ENCODE measurements at regions not wholly inside any gene's neighbourhood (a gene's known extent, or its start where the extent isn't known, plus 50 kb on each side); places are given as distances from the start of the nearest gene placed in this dataset.
"Not testable (repeated sequence)": the region's sequence is repeated elsewhere in the genome, so short reads cannot be mapped to it uniquely, and the experiment has no call there.

DNA sequence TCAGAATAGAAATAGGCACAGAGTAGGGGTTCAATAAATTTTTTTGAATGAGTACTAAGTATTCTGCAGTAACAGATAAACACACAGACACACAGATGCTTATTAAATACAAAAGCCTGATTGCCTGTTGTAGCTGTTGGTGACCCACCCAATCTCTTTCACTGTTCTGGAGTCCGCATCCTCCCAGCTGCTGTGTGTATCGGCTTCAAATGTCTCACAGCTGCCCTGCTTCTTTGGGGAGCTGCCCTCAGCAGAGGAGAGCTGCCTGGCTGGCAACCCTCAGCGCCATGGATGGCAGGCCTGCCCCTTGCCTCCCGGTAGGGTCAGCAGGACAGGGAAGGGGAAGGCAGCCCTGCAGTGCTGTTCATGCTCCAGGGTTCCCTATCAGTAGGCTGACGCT, 50.5 kb upstream of the PRNP start:
- no peak for DNase-seq (ENCODE audit: low read depth)

DNA sequence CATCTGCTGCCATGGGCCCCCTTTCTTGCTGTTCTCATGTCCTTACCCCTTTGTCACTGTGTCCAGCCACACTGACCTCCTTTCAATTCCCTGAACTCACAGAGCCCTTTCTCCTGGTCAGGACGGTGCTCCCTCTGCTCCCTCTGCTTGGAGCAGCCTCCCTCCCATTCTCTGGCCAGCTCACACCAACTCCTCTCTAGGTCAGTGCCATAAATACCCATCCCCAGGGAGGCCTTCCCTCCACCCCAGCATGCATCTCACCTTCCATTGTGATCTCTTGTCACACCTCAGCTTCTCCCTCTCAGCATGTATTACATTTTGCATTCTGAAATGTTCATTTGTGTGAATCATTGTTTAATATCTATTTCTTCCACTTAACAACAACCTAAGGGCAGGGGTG, 50.9 kb upstream of the PRNP start:
- DNase-seq (ENCODE audit: low read depth), result no peak

DNA sequence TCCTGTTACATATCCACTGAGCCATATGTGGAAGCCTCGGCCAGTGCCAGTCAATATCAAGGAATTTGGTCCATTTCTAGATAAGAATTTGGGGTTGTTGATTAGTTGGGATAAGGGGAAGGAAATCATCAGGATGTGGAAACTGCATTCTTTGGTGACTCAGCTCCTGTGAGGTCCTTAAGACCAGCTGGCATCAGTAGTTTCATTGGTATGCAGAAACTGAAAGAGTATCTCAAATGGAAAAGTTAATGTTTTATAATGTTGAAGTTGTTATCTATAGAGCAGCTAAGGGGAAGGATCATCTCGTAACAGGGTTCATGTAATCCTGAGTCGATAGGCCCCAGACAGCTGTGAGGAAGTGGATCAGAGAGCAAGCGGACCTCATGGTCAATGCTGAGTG, 52.5 kb upstream of the PRNP start:
- DNase-seq (ENCODE audit: low read depth), result peak; percentile 87

DNA sequence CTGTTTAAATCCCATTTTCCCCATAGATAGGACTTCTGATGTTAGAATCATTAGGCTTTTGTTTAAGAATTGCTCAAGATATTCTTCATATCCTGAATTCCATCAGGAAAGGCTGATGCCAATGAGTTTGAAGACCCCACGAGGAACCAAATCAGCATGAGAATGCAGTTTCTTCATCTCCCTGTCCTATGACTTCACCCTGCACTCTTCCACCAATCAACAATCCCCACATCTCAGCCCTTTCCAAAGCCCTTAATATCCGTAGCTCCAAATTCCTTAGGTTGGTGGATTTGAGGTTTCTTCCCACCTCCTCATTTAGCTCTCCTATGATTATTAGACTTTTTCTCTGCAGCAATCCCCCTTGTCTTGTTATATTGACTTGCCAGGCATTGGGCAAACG, 52.9 kb upstream of the PRNP start:
- DNase-seq (ENCODE audit: low read depth), result no peak

DNA sequence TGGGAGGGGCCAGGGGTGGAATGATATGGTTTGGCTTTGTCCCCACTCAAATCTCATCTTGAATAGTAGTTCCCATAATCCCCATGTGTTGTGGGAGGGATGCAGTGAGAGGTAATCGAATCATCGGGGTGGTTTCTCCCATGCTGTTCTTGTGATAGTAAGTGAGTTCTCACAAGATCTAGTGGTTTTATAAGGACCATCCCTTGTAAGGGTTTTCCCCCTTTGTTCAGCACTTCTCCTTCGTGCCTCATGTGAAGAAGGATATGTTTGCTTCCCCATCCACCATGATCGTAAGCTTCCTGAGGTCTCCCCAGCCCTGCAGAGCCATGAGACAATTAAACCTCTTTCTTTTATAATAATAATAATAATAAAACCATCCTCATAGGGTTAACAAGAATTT, 53.4 kb upstream of the PRNP start:
- DNase-seq (ENCODE audit: low read depth), result no peak

DNA sequence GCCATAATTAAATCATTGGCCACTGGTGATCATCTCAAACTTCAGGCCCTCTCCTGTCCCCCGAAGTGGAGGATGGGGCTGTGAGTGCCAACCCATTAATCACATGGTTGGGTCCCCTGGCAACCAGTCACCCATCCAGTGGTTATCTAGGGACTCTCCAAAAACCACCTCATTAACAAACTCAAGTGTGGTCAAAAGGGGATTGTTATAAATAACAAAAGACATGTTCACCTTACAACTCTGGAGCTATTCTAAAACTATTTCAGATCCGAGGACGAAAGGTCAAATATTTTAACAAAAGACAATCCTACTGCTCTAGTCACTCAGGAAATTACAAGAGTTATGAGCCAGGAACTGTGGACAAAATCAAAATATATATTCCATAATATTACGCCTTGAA, 60.0 kb upstream of the PRNP start:
- DNase-seq (ENCODE audit: low read depth), result no peak

DNA sequence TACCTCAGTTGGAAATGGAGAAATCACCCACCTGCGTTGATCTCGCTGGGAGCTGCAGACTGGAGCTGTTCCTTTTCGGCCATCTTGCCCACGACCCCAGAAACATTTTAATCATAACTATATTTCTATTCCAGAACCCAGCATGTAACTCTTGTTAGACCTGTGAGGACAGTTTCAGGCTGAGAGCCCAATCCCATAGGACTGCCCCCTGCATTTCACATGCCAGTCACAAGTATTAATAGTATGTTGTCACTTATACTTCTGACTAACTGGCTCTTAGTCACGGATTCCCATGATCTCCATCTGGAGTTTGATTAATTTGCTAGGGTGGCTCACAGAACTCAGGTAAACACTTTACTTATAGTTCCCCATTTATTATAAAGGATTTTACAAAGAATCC, 60.6 kb upstream of the PRNP start:
- no peak for DNase-seq (ENCODE audit: low read depth)

DNA sequence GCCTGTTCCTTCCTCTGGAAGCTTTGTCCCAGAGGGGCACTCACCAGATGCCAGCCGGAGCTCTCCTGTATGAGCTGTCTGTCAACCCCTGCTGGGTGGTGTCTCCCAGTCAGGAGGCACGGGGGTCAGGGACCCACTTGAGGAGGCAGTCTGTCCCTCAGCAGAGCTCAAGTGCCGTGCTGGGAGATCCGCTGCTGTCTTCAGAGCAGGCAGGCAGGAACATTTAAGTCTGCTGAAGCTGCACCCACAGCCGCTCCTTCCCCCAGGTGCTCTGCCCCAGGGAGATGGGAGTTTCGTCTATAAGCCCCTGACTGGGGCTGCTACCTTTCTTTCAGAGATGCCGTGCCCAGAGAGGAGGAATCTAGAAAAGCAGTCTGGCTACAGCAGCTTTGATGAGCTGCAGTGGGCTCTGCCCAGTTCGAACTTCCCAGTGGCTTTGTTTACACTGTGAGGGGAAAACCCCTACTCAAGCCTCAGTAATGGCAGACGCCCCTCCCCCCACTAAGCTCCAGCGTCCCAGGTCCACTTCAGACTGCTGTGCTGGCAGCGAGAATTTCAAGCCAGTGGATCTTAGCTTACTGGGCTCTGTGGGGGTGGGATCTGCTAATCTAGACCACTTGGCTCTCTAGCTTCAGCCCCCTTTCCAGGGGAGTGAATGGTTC, 61.5 kb upstream of the PRNP start:
- not testable (repeated sequence) for DNase-seq (ENCODE audit: low read depth)

DNA sequence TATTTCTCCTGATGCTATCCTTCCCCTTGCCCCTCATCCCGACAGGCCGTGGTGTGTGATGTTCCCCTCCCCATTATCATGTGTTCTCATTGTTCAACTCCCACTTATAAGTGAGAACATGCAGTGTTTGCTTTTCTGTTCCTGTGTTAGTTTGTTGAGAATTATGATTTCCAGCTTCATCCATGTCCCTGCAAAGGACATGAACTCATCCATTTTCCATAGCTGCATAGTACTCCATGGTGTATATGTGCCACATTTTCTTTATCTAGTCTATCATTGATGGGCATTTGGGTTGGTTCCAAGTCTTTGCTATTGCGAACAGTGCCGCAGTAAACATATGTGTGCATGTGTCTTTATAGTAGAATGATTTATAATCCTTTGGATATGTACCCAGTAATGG, 67.1 kb upstream of the PRNP start:
- not testable (repeated sequence) for DNase-seq (ENCODE audit: low read depth)

DNA sequence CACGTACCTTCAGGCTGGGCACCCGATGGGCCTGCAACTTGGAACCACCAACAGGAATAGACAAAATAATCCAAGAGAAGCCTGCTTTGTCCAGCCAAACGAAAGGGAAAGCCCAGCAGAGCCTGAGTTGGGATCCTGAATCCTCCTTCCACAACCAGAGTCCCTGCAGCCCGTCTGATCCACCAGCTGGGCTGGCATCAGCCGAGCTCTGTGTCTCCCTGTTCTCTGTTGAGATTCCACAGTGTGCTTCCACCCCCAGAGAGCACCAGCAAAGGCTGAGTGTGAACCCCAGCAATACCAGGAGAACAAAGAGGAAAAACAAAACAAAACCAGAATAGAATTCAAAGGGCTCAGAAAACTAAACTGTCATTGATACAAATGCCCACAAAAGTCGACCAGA, 68.8 kb upstream of the PRNP start:
- no peak for DNase-seq (ENCODE audit: low read depth)

DNA sequence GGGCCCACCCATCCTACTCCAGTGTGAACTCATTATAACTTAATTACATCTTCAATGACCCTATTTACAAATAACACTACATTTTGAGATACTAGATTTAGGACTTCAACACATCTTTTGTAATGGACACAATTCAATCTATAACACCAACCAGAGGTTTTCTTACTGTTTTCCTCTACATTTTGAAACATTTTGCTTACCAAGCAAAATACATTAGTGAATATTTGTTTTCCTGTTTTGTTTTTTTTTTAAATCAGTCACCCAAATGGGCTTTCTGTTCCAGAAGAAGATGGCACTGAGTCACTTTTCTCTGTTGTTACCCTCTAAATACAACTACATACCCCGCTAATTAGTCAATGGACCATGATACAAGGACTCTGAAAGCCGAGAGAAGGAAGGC, 69.2 kb upstream of the PRNP start:
- no peak for DNase-seq (ENCODE audit: low read depth)

DNA sequence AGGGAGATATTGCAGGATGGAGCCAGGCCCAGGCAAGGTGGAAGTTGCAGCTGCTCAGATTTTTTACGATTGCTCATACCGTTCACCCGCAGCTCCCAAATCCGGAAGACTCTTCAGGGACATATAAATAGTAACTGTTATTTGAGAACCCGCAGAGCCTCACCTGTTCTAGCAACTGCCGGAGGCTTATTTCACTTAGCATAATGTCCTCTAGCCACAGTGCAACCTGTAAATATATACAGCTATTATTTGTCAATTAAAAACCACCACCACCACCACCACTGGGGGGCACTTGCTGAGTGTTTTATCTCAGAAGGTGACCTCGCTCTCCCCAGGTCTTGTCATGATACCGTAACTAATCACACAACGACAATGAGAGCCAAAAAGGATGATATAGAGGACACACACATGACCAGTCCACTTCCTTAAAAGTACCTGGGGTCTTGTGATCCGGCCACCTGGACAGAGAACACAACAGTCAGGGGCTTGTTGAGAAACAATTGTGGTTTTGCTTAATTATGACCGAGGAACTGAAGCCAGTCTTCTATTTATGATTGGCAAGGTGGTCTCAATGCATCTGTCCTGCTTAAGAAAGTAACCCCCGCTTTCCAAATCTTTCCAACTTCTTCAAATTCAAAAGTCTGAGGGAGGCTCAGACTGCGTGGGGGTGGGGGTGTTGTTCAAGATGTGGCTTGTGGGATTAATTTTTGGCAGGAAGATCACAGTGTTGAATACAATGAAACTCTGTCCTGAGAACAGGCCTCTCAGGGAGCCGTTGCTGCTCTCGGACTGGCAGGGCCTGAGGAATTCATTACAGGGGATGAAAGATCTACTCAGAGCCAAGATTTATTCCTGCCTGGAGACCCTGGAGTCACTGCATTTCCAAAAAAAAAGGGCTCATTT, 72.3 kb upstream of the PRNP start:
- DNase-seq (ENCODE audit: low read depth), result peak; percentile 75

DNA sequence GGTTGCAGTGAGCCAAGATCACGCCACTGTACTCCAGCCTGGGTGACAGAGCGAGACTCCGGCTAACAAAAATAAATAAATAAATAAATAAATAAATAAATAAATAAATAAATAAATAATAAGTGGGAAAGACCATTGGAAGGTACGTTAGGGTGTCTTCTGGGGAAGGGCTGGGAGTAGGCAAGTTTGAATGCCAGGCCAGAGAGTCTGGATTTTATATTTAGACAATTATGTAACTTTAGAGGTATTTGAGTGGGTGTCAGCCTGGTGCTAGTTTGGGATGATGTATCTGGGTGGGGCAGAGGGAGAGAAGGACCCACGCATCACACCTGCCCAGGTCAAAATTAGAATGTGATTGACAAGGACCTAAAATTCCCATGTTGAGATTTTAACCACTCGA, 73.1 kb upstream of the PRNP start:
- no peak for DNase-seq (ENCODE audit: low read depth)

DNA sequence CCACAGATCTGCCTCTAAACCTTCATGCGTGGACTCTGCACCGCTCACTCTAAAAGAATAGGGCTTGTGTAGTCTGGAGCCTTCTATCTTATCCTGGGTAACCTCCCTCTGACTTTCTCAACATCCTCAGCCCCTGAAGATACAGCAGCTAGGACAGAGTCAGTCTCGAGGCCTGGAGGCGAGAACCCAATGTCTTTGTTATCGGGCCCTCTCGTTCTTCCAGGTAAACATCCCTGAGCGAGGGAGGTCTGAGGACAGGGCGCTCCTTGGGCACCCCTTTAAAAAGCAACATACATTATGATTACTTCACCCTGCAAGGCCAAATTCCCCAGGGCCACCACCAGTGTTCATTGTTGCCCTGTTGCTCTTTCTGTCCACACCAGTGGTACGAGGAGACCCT, 75.4 kb upstream of the PRNP start:
- no peak for DNase-seq (ENCODE audit: low read depth)

DNA sequence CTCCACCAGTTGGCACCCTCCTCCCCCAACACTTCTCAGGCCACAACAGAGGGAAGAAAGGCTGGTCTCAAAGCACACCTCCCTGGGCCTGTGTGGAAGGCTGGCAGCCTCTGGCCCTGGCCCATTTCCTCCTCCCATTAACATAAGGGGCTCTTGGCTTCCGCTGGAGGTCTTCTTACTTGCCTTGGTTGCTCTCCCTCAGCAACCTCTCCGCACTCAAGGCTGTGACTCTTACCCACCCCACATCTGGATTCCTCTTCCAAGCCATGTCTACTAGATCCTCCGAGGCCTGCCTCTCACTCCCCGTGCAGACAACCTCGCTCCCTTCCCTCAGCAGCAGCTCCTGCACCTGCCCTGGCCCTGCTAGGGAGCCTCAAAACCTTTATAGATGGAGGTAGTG, 76.7 kb upstream of the PRNP start:
- DNase-seq (ENCODE audit: low read depth), result no peak

DNA sequence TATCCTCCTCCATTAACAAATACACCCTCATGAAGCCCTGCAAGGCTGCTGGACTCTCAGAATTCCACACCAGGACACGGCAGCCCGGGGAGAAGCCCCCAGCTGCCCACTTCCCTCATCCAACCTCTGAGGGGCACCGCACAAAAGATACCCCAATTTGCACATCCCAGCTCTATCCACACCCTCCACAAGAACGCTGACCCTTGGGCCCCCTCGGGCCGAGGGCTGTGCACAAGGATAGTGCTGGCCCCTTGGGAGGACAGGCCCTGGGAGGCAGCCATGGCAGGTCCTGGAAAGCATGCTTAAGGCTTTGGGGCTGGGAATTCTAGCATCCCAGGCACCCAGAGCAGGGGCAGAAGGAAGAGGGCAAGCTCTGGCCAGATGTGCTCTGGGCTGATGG, 77.4 kb upstream of the PRNP start:
- DNase-seq (ENCODE audit: low read depth), result no peak

DNA sequence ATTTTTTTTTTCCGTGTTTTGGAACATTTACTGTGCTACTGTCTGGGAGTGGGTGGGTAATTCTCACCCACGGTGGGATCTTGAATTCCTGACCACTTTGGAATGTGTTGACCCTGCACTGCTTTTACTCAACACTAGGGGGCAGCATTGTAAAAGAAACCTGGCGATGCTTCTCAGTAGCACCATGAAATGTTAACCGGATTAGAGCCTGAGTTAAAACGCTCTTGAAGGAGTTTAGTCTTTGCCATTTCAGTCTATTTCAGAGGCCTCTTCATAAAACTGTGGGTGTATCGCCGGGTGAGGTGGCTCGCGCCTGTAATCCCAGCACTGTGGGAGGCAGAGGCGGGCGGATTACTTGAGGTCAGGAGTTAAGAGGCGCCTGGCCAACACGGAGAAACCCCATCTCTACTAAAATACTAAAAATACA, 79.0 kb upstream of the PRNP start:
- peak; percentile 78 for DNase-seq (ENCODE audit: low read depth)

DNA sequence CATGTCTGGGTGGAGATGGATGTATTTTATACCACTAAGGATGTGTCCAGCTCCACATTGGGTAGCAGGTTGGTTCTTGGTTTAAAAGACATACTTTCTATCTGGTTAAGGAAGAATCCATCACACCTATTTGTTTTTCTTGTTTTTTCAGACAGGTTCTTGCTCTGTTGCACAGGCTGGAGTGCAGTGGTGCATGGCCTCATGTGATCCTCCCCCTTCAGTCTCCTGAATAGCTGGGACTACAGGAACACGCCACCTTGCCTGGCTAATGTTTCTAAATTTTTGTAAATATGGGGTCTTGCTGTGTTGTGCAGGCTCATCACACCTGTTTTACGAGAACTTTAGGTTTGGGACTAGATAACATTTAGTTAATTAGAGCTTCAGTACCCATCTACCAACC, 80.2 kb upstream of the PRNP start:
- no peak for DNase-seq (ENCODE audit: low read depth)

DNA sequence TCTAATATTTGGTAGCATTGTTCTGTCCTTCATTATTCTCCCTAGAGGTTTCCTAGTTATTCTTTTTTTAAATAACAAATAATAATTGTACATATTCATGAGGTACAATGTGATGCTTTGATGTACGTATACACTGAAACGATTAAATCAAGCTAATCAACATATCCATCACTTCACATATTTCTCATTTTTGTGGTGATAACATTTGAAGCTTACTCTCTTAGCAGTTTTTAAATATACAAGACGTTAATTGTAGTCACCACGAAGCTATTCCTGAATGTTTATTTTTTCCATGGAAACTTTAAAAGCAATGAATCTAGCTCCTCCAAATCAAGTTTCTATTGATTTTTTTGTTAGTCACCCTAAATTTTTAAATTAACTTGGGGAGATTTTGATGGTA, 81.1 kb upstream of the PRNP start:
- no peak for DNase-seq (ENCODE audit: low read depth)

DNA sequence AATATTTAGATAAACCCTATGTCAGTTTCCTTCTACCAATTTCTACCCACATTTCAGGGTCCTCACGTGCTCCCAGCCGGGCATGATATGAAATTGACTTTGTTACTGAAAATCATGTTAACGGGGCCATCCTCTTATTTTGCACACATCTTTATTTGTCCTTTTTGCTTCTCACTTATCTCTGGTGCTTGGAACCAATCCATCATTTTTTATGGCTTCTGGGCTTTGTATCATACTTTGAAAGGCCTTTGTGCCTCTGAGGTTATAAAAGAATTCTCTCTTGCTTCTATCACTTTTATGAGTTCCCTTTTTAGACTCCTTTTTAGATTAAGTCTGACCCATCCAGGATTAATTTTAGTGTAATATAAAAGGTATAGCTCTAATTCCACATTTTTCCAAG, 81.7 kb upstream of the PRNP start:
- DNase-seq (ENCODE audit: low read depth), result no peak

DNA sequence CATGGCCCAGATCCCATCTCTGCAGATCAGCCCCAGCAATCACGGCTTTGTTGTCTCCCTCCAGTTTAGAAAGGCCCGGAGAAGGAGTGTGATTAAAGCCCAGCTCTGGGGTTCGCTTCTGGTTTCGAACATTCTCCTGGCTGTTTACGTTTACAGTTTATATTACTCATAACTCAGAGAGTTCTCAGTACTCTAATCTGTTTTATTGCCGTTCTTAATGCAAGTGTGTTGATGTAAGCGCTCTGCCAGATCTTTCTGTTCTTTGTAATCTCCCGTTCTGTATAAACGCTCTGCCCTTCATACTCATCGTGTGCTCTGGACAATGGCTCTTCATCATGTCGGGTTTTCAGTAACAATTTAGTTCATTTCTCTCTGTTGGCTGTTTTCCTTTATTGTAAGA, 82.5 kb upstream of the PRNP start:
- peak; percentile 76 for DNase-seq (ENCODE audit: low read depth)

DNA sequence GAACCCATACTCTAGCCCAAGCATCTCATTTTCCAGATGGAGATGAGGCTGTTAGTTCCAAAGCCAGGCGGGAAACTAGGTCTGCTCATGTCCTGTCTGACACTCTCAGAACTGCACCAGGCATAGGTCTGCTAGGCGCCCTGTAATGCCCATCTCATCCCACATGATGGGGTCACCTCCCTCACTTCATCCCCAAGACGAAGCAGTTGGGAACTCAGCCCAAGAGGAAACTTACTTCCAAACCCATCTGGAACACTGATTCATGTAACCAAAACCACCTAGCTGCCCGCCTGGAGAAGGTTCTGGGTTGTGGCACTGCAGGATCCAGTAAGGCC, 84.0 kb upstream of the PRNP start:
- DNase-seq (ENCODE audit: low read depth), result peak; percentile 52

DNA sequence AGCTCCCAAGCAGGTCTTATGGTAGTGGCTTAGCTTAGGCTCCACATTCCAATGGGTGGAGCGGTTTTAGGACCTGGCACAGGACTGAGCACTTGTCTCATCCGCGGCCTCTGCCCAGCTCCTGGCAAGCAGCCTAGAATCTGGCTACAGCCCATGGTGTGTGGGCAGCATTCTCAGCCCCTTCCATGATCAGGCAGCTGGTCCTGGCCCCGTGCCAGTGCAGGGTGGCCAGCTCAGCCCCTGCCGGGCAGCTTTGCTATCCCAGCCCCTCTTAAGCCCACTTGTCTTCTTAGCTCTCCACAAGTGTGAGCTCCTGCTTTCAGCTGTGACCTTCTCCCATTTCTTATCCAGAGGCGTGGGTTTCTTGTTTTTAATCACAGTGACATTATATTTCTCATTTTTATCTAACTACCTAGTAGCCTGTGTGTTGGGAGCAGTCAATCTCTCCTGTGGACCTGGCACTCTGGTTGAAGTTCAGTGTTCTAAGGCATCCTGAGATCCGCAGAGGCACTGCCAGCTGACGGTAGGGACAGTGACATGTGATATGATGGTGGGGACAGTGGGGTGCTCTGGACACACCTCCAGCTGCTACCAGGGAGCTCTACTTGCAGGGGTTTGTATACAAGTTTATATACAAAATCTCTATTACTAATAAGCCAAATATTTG, 84.5 kb upstream of the PRNP start:
- DNase-seq (ENCODE audit: low read depth), result no peak
